ENCODE measurements at regions not wholly inside any gene's neighbourhood (a gene's known extent, or its start where the extent isn't known, plus 50 kb on each side); places are given as distances from the start of the nearest gene placed in this dataset.
"Not testable (repeated sequence)": the region's sequence is repeated elsewhere in the genome, so short reads cannot be mapped to it uniquely, and the experiment has no call there.

DNA sequence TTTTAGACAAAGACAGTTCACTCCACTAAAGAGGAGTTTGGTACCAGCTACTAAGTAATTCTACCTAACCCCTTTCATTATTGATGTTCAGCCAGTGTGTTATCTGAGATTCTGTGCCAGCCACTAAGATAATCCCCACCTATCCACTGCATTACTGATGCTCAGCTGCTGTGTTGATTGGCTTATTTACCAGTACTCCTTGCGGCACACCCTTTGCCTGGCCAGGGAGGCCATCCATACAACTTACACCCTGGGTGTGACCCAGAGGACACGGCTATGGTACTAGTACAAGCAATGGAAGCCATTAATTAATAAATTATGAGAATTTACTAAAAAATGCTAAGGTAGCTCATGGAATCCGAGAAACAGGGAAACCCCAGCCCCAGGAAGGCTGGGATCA, 290.7 kb upstream of the CTNNB1 start:
- DNase-seq: no peak

DNA sequence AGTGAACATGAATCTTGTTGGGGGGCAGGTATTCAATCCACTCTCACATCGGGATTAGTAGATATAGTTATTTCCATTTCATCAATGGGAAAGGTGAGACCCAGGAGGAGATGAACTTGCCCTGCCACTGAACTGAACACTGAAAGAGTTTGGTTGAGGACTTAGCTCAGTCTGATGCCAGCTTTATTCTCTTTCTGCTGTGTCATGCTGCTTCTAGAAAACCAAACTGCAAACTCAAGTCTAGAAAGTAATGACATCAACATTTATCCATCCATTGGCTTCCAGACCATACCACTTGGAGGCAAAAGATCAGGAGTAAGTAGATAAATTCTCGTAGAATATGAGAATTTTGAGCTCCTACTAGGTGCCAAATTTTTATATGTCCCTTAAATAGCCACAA, 288.0 kb upstream of the CTNNB1 start:
- DNase-seq: no peak

DNA sequence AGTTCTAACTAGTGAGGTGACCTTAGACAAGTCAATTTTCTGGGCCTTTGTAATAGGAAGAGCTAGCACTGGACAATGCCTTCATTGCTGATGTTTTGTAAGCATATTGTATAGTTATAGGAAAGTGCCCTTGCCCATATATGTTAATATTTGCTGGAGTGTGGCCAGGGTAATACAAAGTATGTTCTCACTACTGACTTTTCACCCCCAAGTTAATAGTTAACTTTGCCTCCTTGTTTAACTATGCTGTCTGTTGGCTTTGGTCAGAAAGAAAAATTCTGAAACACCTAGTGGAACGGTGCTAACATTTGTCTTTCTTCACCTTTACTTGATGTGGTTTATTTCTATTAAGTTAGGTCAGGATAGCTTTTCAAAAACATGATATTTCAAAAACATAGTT, 287.4 kb upstream of the CTNNB1 start:
- DNase-seq: no peak

DNA sequence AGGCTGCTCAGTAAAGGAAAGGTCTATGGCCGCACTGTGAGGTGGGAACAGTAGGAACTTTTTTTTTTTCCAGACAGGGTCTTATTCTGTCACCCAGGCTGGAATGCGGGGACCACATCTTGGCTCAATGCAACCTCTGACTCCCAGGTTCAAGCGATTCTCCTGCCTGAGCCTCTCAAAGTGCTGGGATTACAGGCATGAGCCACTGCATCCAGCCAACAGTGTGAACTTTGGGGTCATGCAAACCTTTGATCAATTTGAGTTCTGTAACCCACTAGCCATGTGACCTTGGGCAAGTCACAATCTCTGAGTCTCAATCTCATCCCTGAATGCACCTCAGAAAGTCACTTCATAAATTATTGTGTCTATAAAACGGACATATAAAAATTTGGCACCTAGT, 286.8 kb upstream of the CTNNB1 start:
- no peak for DNase-seq

DNA sequence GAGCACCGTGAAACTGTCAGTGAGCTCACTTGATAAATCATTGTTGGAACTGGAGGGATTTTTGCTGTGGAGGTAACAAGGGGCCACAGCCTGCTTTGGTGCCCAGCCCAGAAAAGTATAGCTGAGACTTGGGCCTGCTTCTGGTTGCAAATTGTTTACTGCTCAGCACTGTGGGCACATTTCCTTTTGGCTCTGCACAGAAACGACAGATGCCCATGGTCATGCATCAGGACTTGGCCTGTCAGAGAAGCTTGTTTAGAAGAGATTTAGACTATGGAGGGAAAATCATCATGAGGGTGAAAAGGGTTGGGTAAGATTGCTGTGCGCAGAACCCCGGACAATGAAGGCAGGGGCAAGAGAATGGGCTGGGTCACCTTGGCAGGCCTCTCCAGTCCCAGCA, 286.1 kb upstream of the CTNNB1 start:
- no peak for DNase-seq

DNA sequence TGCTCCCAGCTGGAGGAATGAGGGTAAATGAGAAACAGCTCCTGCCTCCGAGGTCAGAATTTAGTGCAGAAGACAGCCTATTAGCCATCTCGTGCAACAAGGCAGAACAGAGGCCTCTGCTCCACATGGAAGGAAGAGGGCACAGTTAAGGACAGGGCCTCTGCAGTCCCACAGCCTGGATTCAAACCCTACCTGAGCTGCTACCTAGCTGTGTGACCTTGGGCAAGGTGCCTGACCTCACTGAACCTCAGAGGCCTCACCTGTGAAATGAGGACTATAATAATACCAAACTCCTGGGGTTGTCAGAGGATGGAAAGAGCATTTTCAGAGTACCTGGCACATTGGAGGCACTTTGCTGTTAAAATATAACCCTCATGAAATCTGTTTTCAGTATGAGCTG, 285.7 kb upstream of the CTNNB1 start:
- DNase-seq: no peak

DNA sequence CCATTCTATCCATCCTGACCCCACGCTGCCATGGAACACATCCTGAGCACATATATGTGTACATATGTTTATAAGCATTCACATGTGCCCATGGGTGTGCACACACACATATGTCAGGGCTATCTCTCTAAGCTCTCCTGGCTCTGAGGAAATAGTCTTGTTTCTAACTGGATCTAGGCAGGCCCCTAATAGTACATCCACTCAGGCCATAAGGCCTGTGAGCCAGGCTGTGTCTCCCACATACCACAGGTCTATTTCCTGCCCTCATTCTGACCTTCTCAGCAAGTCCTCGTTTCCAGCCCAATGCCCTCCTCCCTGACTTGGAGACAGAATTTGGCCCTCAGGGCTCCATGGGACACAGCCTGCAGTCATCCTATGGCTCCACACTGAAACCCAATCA, 284.8 kb upstream of the CTNNB1 start:
- DNase-seq: no peak

DNA sequence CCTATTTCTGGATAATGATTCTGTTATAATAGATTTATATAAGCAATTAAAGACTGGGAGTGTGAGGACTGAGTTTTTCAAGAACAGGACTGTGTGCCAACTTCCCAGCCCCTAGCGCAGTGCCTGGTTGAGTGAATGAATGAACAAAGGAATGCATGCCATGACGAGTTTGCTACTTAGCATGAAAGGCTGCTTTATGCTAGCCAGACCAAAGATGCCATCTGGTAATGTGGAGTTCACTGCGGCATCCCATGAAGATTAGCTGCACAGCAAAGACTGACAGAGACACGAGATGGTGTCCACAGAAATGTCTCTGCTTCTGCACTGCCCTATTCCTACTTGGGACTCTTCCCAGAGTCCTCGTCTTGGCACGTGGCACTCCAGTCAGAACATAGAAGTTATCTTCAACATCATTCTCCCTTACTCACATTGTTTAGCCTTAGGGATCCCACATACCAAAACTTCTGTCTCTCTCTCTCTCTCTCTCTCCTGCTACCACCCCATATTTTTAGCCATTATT, 283.9 kb upstream of the CTNNB1 start:
- no peak for DNase-seq

DNA sequence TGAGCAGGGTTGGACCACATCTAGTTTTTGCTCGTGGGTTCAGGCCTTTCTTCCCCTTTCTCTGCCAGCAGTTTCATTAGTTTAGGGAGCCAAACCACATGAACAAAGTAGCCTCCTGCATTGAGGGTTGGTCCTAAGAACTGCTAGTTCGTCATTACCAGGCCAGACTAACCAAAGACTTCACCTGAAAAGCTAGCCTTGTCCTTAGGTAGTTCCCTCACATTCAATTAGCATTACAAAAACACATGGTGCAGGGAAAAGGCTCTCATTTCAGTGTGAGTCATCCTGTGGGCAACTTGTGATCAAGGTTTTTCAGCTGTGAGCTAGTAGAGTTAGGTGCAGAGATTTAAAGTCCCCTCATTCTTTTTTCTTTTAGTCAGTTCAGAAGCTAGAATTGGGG, 279.3 kb upstream of the CTNNB1 start:
- peak; percentile 23 for DNase-seq

DNA sequence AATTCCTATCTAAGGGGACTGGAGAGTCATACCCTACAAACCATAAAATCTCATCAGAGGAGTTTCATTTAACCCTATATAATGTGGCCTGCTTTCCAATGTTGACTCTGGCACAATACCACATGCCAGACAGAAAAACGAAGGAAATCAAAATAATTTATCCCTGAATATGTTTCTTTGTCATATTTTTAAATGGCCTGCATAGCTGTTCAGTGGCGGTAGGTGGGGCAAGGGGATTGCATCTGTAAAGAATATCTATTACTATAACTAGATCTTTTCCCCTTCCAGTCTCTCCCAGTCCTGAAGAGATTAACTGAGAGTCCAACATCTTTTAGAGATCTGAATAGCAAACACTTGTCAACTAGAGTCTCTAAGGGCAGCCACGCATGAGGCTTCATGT, 278.1 kb upstream of the CTNNB1 start:
- no peak for DNase-seq

DNA sequence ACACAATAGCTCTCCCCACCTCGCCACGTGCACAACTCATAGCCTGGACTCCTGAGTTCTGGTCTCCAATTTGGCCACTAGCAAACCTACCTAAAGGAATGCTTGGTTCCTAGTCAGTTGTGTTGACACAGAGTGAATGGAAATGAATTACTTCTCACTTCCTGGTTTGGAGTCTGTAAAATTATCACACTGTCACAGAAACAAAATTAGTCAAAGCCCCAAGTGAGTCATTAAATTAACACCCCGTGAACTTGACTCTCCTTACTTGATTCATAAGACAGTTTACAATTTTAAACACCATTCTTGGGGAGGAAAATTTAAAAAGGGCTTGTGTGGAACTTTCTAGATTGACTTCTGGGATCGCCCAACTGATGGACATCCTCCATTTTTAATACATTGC, 276.2 kb upstream of the CTNNB1 start:
- DNase-seq: no peak

DNA sequence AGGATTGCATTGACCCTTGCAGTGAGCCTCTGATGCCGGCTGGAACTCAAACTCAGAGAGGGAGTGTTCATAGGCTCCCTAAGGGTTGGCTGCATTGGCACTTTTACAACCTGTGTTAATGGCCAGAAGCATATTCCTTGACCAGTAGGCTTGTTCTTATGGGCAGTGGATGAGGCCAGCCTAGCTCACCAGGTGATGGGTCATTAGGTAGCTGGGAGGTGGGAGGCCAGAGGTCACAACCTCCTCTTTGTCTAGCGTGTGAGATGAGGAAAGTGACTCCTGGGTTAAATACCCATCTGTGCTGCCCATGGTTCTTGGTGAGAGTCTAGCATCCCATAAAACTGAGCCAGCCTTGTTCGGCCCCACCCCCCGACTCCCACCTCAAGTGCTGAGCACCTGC, 275.7 kb upstream of the CTNNB1 start:
- DNase-seq: no peak

DNA sequence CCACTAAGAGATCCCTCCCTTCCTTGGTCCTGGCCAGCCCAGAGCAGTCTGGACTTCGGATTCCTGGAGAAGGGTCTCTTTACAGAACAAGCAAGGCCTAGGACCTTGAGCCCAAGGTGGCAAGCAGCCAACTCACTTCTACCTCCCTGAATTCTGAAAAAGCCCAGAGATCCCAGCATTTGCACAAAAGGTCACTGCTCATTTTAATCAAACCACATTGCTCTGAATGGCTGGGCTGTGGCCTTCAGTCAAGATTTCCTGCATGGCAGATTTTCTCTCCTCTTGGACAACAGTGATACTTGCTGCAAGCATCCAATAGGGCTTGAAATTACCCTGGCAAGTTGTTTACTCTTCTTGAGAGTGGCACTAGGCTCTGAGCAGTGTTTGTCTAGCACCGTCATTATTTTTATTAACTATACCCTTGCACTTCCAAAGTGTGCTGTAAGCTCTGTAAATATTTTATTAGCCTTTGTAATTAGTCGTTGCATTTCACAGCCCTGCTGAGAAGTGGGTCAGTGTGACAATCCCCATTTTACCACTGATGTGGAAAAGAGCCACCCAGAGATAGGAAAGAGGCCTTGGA, 274.7 kb upstream of the CTNNB1 start:
- DNase-seq: no peak

DNA sequence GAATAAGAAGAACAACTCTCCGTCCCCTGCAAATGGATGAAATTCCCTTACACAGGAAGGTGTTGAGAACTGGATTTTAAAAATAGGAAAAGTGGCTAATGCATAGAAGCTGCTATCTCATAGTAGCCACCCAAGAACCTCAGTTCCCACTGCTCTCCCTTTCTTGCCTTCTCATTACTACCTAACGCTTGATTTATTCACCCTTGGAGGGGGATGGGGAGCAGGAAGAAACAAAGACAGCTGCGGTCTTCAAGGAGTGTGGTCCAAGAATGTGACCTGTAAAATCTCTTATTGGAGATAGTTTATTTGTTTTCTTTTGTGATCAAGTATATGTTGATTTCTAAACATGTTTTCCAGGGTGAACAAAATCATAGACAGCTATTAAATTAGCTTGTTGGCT, 274.1 kb upstream of the CTNNB1 start:
- no peak for DNase-seq

DNA sequence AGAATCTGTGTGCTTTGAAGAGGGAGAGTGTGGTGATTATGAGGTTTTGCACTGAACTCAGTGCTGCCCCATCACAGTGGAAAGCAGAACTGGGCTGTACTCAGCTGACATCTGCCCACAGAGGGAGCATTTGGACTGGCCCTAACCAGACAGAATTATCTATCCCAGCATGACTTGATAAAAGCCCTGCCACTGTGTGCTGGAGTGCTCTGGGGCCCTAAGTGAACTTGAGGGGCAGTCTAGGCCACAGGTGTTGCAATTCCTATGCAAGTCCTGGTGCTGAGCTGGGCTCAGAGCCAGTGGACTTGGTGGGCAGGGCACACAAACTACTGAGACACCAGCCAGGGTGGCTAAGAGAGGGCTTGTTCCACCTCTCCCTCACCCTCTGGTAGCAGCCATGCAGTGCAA, 269.2 kb upstream of the CTNNB1 start:
- no peak for DNase-seq

DNA sequence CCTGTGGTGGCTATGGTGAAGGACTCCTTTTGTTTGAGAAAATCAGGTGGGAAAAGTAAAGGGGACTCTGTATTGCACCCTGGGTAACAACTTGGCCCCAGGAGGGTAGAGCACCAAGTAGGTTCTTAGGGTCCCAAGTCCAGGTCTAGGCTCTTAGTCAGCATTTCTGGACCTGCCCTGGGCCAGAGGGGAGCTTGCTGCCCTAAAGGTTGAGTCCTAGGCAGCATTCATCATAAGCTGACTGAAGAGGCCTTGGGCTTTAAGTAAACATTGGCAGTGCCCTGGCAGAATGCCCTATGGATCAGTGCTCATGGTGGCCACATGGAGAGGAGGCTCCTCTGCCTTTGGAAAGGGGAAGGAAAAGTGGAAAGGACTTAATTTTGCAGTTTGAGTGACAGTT, 268.5 kb upstream of the CTNNB1 start:
- DNase-seq: no peak

DNA sequence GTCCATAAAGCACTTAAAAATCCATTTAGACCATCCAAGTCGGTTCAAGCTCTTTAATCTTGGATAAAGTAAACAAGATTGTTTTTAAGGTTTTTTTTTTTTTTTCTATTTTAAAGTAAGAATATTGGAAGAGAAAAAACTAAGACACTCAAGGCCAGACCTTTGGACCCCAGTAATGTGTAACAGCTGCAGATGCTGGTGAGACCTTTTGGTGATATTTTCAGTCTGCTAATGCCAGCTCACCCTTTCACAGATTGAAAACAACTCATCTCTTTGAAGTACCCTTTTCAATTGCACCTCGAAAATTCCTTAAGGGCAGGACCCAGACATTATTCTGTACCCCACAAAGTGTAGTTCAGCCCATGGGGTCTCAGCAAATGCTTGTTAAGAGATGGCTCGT, 260.7 kb upstream of the CTNNB1 start:
- DNase-seq: no peak

DNA sequence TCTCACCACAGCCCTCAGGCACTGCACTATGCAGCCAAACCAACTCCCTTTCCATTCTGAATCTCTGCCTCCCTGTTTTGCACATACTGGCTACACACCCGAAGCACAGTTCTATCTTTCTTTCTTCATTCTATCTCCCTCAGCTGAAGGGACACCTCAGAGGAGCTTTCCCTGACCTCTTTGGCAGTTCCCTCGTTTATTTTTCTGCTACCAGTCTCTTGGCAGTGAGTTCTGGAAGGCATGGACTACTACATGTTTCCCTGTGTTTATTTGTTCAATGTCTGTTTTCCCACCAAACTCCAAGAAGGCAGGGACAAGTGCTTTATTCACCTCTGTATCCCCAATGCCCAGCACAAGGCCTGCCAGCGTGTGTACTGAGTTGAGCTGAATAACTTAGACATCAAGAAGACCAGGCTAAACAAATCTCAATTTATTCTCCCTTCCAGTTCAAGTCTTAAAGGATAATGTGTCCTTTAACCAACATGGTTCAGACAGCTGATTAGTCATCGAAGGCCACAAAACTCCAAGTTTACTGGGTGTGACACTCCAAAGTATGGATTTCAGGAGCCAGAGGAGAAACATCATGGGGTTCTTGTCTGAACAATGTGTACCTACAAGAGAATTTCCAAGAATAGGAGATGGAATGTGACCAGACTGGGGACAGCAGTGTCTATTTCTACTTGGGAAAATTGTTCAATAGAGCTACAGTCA, 260.1 kb upstream of the CTNNB1 start:
- no peak for DNase-seq

DNA sequence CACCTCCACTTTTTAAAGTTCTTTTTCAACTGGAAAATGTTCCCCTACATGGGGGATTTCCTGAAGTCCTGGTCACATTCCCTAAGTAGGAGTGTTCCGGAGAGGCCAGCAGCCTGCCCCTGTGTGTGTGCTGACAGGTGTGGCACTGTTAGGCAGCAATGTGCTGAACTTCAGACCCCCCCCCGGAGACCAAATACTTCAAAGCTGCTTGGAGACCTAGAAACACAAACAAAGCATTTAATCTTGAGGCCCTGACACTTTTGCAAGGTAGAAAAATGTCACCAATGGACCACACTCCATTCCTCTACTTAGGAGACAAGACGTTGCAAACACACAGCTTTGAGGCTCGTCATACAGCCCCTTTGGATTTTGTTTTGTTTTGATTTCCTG, 259.6 kb upstream of the CTNNB1 start:
- DNase-seq: no peak

DNA sequence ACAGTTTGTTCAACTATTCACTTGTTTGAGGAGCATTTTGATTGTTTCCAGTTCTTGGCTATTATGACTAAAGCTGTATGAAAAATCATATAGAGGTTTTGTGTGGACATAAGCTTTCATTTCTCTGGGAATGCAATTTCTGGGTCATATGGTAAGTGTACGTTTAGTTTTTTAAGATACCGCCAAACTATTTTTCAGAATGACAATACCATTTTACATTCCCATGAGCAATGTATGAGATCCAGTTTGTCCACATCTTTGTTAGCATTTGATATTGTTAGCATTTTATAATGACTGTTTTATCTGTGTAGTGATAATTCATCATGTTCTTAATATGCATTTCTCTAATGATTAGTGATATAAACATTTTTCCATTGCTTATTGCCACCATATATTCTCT, 258.7 kb upstream of the CTNNB1 start:
- no peak for DNase-seq

DNA sequence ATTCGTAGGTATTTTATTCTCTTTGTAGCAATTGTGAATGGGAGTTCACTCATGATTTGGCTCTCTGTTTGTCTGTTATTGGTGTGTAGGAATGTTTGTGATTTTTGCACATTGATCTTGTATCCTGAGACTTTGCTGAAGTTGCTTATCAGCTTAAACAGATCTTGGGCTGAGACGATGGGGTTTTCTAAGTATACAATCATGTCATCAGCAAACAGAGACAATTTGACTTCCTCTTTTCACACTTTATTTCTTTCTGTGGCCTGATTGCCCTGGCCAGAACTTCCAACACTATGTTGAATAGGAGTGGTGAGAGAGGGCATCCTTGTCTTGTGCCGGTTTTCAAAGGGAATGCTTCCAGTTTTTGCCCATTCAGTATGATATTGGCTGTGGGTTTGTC, 252.3 kb upstream of the CTNNB1 start:
- not testable (repeated sequence) for DNase-seq

DNA sequence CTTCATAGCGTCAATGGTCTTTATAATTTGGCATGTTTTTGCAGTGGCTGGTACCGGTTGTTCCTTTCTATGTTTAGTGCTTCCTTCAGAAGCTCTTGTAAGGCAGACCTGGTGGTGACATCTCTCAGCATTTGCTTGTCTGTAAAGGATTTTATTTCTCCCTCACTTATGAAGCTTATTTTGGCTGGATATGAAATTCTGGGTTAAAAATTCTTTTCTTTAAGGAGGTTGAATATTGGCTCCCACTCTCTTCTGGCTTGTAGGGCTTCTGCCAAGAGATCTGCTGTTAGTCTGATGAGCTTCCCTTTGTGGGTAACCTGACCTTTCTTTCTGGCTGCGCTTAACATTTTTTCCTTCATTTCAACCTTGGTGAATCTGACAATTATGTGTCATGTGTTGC, 250.0 kb upstream of the CTNNB1 start:
- not testable (repeated sequence) for DNase-seq

DNA sequence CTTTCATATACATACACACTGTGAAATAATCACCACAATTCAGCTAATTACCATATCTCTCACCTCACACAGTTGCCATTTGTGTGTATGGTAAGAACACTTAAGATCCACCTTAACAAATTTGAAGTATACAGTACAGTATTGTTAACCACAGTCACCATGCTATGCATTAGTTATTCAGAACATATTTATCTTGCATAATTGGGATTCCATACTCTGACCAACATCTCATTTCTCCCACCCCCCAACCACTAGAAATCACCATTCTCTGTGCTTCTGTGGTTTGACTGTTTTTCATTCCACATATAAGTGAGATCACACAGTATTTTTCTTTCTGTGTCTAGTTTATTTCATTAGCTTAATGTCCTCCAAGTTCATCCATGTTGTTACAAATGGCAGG, 247.7 kb upstream of the CTNNB1 start:
- peak; percentile 77 for DNase-seq

DNA sequence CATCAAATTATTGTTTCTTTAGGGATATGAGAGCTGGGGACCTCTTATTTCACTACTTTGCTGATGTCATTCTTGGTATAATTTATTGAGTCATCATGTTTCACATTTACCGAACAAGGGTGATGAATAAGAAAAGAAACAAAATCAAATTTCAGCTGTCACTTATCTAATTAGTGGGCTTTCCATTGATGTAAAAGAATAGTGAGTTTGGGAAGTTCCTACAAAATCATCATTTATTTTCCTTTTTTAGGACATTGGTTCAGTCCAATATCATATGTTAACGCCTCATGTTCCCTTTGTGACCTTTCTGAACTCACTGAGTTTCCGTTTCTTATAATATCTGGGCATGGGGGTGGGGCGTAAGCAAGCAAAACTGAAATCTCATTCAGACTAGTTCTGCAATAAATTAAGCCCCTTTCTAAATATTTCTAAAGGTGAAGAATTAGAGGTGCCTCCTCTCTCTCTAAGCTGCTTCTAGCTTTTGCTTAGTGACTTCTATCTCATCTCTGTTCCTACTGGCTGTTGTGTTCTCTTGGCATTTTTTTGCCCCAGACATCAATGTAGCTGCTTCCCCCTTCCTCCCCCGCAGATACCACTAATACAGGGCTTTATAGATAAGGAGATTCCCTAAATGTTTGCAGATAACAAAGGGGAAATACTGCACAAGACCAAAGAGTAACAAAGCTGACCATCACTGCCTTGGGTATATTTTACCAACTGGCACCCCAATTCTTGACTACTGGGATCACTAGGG, 238.0 kb upstream of the CTNNB1 start:
- DNase-seq: no peak
